ENCODE measurements at regions not wholly inside any gene's neighbourhood (a gene's known extent, or its start where the extent isn't known, plus 50 kb on each side); places are given as distances from the start of the nearest gene placed in this dataset.

DNA sequence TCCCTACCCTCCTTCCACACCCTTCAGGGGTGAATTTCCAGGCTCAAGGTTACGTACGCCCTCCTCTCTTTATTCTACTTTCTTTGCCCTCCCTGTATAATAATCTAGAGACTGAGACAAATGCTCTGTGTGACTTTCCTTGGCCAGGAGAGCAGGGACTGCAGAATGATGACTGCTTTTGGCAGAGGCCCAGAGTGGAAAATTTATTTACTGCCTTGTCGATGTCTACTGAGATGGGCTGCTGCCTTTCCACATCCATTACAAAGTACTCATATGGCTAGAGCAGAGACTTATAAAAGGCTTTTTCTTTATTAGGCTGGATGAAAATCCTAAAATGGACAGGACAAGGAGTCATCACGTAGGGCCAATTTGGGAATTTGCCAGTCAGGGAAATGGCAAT, 576.2 kb downstream of the TUSC7 start:
- POLR2A ChIA-PET (ENCODE audit: unreplicated experiment): no interaction called here

DNA sequence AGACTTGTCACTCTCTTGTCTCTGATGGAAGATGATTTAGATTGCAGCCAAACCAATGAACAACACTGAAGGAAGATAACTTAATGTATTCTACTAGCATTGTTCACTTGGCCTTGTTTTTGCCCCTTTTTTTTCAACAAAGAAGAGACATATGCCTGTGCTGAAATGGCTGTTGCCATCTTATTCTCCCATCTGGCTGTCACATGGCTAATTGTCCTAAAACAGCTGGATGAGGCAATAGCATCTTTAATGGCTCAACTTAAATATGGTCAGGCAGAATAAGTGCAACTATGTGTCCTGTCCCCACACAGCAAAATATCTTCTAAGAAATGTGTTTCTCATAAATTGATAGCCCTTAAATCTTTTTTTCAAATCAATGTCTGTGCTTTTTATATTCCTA, 576.9 kb downstream of the TUSC7 start:
- Histone ChIP-seq H3K27me3 (ENCODE audit: low read length) (no peaks in the 10 kb centered on the region), H3K36me3 (ENCODE audit: low read depth, low read length) (no peaks in the 10 kb centered on the region), H3K4me2 (ENCODE audit: low read length) (no peak overlapping the region), H3K9me3 (ENCODE audit: low read length) (peaks cover 27% of the 10 kb centered on the region), H3K4me3 (ENCODE audit: low read length) (no peak overlapping the region), H4K20me1 (ENCODE audit: low read length) (no peaks in the 10 kb centered on the region), H3K9me2 (replicated peaks; ENCODE audit: low read length) (no peaks in the 10 kb centered on the region), H2AFZ (ENCODE audit: low read length) (no peak overlapping the region), H3K4me1 (ENCODE audit: insufficient read depth, low read length) (no peaks in the 10 kb centered on the region), H3K9ac (ENCODE audit: low read length) (no peak overlapping the region), H3K79me2 (ENCODE audit: low read length) (no peaks in the 10 kb centered on the region), H3F3A (ENCODE audit: low read length, unreplicated experiment) (no peaks in the 10 kb centered on the region), H3K27ac (ENCODE audit: low read length) (no peak overlapping the region)
- TF ChIP-seq EZH2phosphoT487 (IDR thresholded peaks at IDR 0.05; ENCODE audit: borderline replicate concordance, low read length) (no peak), EZH2 (IDR thresholded peaks at IDR 0.05; ENCODE audit: low read length, unreplicated experiment) (no peak)
- TF ChIP-seq, protein P1, sequence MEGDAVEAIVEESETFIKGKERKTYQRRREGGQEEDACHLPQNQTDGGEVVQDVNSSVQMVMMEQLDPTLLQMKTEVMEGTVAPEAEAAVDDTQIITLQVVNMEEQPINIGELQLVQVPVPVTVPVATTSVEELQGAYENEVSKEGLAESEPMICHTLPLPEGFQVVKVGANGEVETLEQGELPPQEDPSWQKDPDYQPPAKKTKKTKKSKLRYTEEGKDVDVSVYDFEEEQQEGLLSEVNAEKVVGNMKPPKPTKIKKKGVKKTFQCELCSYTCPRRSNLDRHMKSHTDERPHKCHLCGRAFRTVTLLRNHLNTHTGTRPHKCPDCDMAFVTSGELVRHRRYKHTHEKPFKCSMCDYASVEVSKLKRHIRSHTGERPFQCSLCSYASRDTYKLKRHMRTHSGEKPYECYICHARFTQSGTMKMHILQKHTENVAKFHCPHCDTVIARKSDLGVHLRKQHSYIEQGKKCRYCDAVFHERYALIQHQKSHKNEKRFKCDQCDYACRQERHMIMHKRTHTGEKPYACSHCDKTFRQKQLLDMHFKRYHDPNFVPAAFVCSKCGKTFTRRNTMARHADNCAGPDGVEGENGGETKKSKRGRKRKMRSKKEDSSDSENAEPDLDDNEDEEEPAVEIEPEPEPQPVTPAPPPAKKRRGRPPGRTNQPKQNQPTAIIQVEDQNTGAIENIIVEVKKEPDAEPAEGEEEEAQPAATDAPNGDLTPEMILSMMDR (conservative IDR thresholded peaks at IDR 0.05; ENCODE audit: low read depth, low read length): no peak
- ChIA-PET CTCF (no interaction called here), POLR2A (ENCODE audit: unreplicated experiment) (no interaction called here)
- no TSS peak for BruUV-seq (replicated peaks)
- ATAC-seq: no peak
- intact Hi-C loops (cut with micrococcal nuclease): no loop called here
- no peak for DNase-seq

More for the DNA sequence above, 576.2 kb downstream of the TUSC7 start:
- Histone ChIP-seq H3K4me2 (ENCODE audit: low read length) (no peak overlapping the region), H3K9ac (ENCODE audit: low read length) (no peak overlapping the region), H3F3A (ENCODE audit: low read length, unreplicated experiment) (no peaks in the 10 kb centered on the region), H3K36me3 (ENCODE audit: low read depth, low read length) (no peaks in the 10 kb centered on the region), H3K4me1 (ENCODE audit: insufficient read depth, low read length) (no peaks in the 10 kb centered on the region), H3K79me2 (ENCODE audit: low read length) (no peaks in the 10 kb centered on the region), H2AFZ (ENCODE audit: low read length) (no peak overlapping the region), H3K4me3 (ENCODE audit: low read length) (no peak overlapping the region), H3K9me3 (ENCODE audit: low read length) (peaks cover 27% of the 10 kb centered on the region), H4K20me1 (ENCODE audit: low read length) (no peaks in the 10 kb centered on the region), H3K9me2 (replicated peaks; ENCODE audit: low read length) (no peaks in the 10 kb centered on the region), H3K27ac (ENCODE audit: low read length) (no peak overlapping the region), H3K27me3 (ENCODE audit: low read length) (no peaks in the 10 kb centered on the region)
- CTCF ChIA-PET: no interaction called here
- intact Hi-C loops (cut with micrococcal nuclease): no loop called here
- no TSS peak for BruUV-seq (replicated peaks)
- no peak for ATAC-seq
- no peak for DNase-seq
- TF ChIP-seq, protein P1 (conservative IDR thresholded peaks at IDR 0.05; ENCODE audit: low read depth, low read length): no peak
- TF ChIP-seq EZH2phosphoT487 (IDR thresholded peaks at IDR 0.05; ENCODE audit: borderline replicate concordance, low read length) (no peak), EZH2 (IDR thresholded peaks at IDR 0.05; ENCODE audit: low read length, unreplicated experiment) (no peak)

DNA sequence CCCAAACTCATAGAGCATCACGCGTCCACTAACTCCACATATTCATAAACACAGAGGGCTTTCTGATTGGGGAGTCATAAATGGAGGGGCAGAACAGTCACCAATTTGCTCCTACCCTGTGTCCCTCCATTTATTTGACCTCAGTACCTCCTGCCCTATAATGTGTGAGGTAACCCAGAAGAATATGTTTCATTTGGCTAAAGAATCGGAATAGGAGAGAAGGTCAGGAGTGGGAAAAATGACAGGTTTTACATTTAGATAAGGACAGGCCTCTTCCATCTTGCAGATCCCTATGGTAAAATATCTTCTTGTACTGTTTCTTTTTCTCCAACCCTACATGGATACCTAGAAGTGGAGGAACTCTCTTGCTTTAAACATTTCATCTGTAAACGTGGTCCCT, 578.0 kb downstream of the TUSC7 start:
- Histone ChIP-seq H3K27me3 (ENCODE audit: low read length) (no peaks in the 10 kb centered on the region), H3K9me2 (replicated peaks; ENCODE audit: low read length) (no peaks in the 10 kb centered on the region), H2AFZ (ENCODE audit: low read length) (no peak overlapping the region), H3K27ac (ENCODE audit: low read length) (no peak overlapping the region), H3K9me3 (ENCODE audit: low read length) (peaks cover 27% of the 10 kb centered on the region), H3F3A (ENCODE audit: low read length, unreplicated experiment) (no peaks in the 10 kb centered on the region), H3K36me3 (ENCODE audit: low read depth, low read length) (no peaks in the 10 kb centered on the region), H3K4me3 (ENCODE audit: low read length) (no peak overlapping the region), H3K79me2 (ENCODE audit: low read length) (no peaks in the 10 kb centered on the region), H3K4me1 (ENCODE audit: insufficient read depth, low read length) (no peaks in the 10 kb centered on the region), H3K4me2 (ENCODE audit: low read length) (no peak overlapping the region), H4K20me1 (ENCODE audit: low read length) (no peaks in the 10 kb centered on the region), H3K9ac (ENCODE audit: low read length) (no peak overlapping the region)
- intact Hi-C loops (cut with micrococcal nuclease): no loop called here
- no peak for ATAC-seq
- TF ChIP-seq, protein P1 (conservative IDR thresholded peaks at IDR 0.05; ENCODE audit: low read depth, low read length): no peak
- TF ChIP-seq EZH2 (IDR thresholded peaks at IDR 0.05; ENCODE audit: low read length, unreplicated experiment): no peak
- no peak for TF ChIP-seq EZH2phosphoT487 (IDR thresholded peaks at IDR 0.05; ENCODE audit: borderline replicate concordance, low read length)
- DNase-seq: no peak
- ChIA-PET CTCF (no interaction called here), POLR2A (ENCODE audit: unreplicated experiment) (no interaction called here)
- BruUV-seq (replicated peaks): no TSS peak

Data from PC-3 (cell line).